ENCODE measurements at regions not wholly inside any gene's neighbourhood (a gene's known extent, or its start where the extent isn't known, plus 50 kb on each side); places are given as distances from the start of the nearest gene placed in this dataset.

DNA sequence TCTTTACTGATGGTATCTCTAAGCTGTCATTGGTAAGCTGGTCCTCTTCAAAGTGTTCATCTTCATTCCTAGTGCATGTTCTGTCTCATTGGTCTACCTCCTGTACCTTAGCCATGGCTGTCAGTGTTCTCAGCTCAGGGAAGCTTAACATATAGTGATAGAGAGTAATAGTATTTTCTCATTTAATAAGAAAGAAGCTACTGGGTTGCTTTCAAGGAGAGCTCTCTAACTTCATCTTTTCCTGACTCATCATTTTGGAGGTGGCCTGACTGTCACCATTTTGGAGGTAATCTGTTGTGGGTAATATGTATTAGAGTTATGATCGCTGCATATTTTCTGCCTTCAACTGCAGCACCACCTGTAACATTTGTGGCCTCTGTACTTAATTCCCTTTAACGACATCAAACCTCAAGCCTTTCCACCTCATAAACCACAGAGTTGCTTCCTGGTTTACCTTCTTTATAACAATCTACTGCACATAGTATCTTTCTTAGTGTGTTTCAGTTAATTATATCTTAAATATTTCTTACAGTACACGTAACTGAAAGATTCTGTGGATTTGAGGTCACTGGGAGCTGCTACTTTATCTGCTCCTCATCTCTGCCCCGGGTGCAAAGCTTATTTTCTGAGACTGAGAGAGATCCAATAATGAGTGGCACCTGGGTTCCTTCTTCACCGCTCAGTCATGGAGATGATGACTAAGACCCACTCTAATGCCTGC is 474.0 kb upstream of the TECRL start:
- TF ChIP-seq CTCF (conservative IDR thresholded peaks at IDR 0.05; ENCODE audit: low read depth, low read length): no peak
- no peak for TF ChIP-seq EZH2 (IDR thresholded peaks at IDR 0.05; ENCODE audit: low read length, unreplicated experiment)
